ENCODE measurements at regions not wholly inside any gene's neighbourhood (a gene's known extent, or its start where the extent isn't known, plus 50 kb on each side); places are given as distances from the start of the nearest gene placed in this dataset.

GRCh38 chr20:54723723-54724122, 248.3 kb downstream of the DOK5 start:
- H3K27ac ChIP-seq = no peak overlapping the region
- no peak for TF ChIP-seq CTCF (conservative IDR thresholded peaks at IDR 0.05)

GRCh38 chr20:54717983-54718382, 242.6 kb downstream of the DOK5 start:
- TF ChIP-seq CTCF (conservative IDR thresholded peaks at IDR 0.05) = no peak

GRCh38 chr20:54716790-54717189, 241.4 kb downstream of the DOK5 start:
- no peak overlapping the region for H3K27ac ChIP-seq
- TF ChIP-seq CTCF (conservative IDR thresholded peaks at IDR 0.05) = no peak

More at GRCh38 chr20:54717983-54718382, 242.6 kb downstream of the DOK5 start:
- H3K27ac ChIP-seq = no peak overlapping the region

GRCh38 chr20:54716174-54716747, 240.9 kb downstream of the DOK5 start:
- H3K27ac ChIP-seq = no peak overlapping the region
- TF ChIP-seq CTCF (conservative IDR thresholded peaks at IDR 0.05) = no peak

- H3K27ac ChIP-seq = no peak overlapping the region
- no peak for TF ChIP-seq CTCF (conservative IDR thresholded peaks at IDR 0.05)
Measured at GRCh38 chr20:54714817-54715216, 239.4 kb downstream of the DOK5 start.

- TF ChIP-seq CTCF (conservative IDR thresholded peaks at IDR 0.05) = no peak
- no peak overlapping the region for H3K27ac ChIP-seq
Measured at GRCh38 chr20:54713727-54714126, 238.3 kb downstream of the DOK5 start.

GRCh38 chr20:54711071-54711470, 235.7 kb downstream of the DOK5 start:
- no peak for TF ChIP-seq CTCF (conservative IDR thresholded peaks at IDR 0.05)
- no peak overlapping the region for H3K27ac ChIP-seq
